Natural killer cell treated with Interleukin-12 subunit alpha and Interleukin-12 subunit beta and Interleukin-15 and Interleukin-18, amount 100 ng/mL, for 72 hours (primary cell): ENCODE measurements at regions not wholly inside any gene's neighbourhood (a gene's known extent, or its start where the extent isn't known, plus 50 kb on each side); places are given as distances from the start of the nearest gene placed in this dataset.

ENCODE experiments used
- ATAC-seq, 2 donors: fragments of 150-1000 bp; cut with Tn5 transposase in 1 of 2; sonication (Bioruptor Pico), chemical (Tn5 transposase) in 1 of 2; 2 replicates each; pipeline ENCODE4 v1.10.0; 2021
- DNase-seq: peaks from one replicate; pipeline ENCODE4 v3.0.0; 2022; ENCODE audit warnings: low spot score
- H3K27ac Mint-ChIP-seq, 2 donors: 1 replicate in 1 of 2; 2 replicates in 1 of 2; pipeline ENCODE4 v1.8.0; 2022; ENCODE audit warnings: mixed read lengths in 2 of 2, mild to moderate bottlenecking in 1 of 2, moderate library complexity in 1 of 2
- H3K27me3 Mint-ChIP-seq, 2 donors: 1 replicate in 1 of 2; 2 replicates in 1 of 2; pipeline ENCODE4 v1.8.0; 2022; ENCODE audit warnings: mixed read lengths in 2 of 2
- H3K36me3 Mint-ChIP-seq: one replicate; pipeline ENCODE4 v1.8.0; 2022; ENCODE audit warnings: mixed read lengths
- H3K4me1 Mint-ChIP-seq, 2 donors: 1 replicate in 1 of 2; 2 replicates in 1 of 2; pipeline ENCODE4 v1.8.0; 2022; ENCODE audit warnings: low read depth in 2 of 2, mixed read lengths in 2 of 2, mild to moderate bottlenecking in 1 of 2
- H3K4me3 Mint-ChIP-seq: one replicate; pipeline ENCODE4 v1.8.0; 2022; ENCODE audit warnings: mixed read lengths
- H3K9me3 Mint-ChIP-seq: 2 replicates; pipeline ENCODE4 v1.8.0; 2022; ENCODE audit warnings: mixed read lengths

GRCh38 chr4:111678908-111679307 is 466.3 kb upstream of the FAM241A start:
- H3K4me3 Mint-ChIP-seq: no peak overlapping the region
- H3K9me3 Mint-ChIP-seq: peaks cover 4% of the 10 kb centered on the region
- ATAC-seq (no peak), DNase-seq (no peak)
- no peaks in the 10 kb centered on the region for H3K4me1 Mint-ChIP-seq
- no peaks in the 10 kb centered on the region for H3K27me3 Mint-ChIP-seq
- no peaks in the 10 kb centered on the region for H3K36me3 Mint-ChIP-seq
- H3K27ac Mint-ChIP-seq: no peak overlapping the region

- H3K9me3 Mint-ChIP-seq: peaks cover 9% of the 10 kb centered on the region
- no peak for ATAC-seq
- no peaks in the 10 kb centered on the region for H3K27me3 Mint-ChIP-seq
- no peak overlapping the region for H3K4me3 Mint-ChIP-seq
- no peaks in the 10 kb centered on the region for H3K4me1 Mint-ChIP-seq
- no peak overlapping the region for H3K27ac Mint-ChIP-seq
- no peak for DNase-seq
- H3K36me3 Mint-ChIP-seq: no peaks in the 10 kb centered on the region
These were observed 464.0 kb upstream of the FAM241A start for GRCh38 chr4:111681270-111681669.

GRCh38 chr4:111681751-111682150 is 463.5 kb upstream of the FAM241A start:
- Mint-ChIP-seq H3K36me3 (no peaks in the 10 kb centered on the region), H3K27me3 (no peaks in the 10 kb centered on the region), H3K27ac (no peak overlapping the region), H3K4me3 (no peak overlapping the region), H3K9me3 (peaks cover 9% of the 10 kb centered on the region), H3K4me1 (no peaks in the 10 kb centered on the region)
- DNase-seq: no peak
- ATAC-seq: no peak

GRCh38 chr4:111685205-111685604 is 460.0 kb upstream of the FAM241A start:
- ATAC-seq (no peak), DNase-seq (no peak)
- Mint-ChIP-seq H3K36me3 (no peaks in the 10 kb centered on the region), H3K4me1 (no peaks in the 10 kb centered on the region), H3K4me3 (no peak overlapping the region), H3K27ac (no peak overlapping the region), H3K9me3 (peaks cover 7% of the 10 kb centered on the region), H3K27me3 (no peaks in the 10 kb centered on the region)

- ATAC-seq (no peak), DNase-seq (no peak)
- no peaks in the 10 kb centered on the region for H3K36me3 Mint-ChIP-seq
- no peak overlapping the region for H3K4me3 Mint-ChIP-seq
- H3K4me1 Mint-ChIP-seq: no peaks in the 10 kb centered on the region
- no peaks in the 10 kb centered on the region for H3K27me3 Mint-ChIP-seq
- H3K27ac Mint-ChIP-seq: no peak overlapping the region
- peaks cover 9% of the 10 kb centered on the region for H3K9me3 Mint-ChIP-seq
These were observed 456.0 kb upstream of the FAM241A start for GRCh38 chr4:111689214-111689613.

GRCh38 chr4:111689731-111690130 is 455.5 kb upstream of the FAM241A start:
- H3K9me3 Mint-ChIP-seq: peaks cover 7% of the 10 kb centered on the region
- no peaks in the 10 kb centered on the region for H3K4me1 Mint-ChIP-seq
- no peak for DNase-seq
- no peak overlapping the region for H3K27ac Mint-ChIP-seq
- H3K36me3 Mint-ChIP-seq: no peaks in the 10 kb centered on the region
- H3K27me3 Mint-ChIP-seq: no peaks in the 10 kb centered on the region
- no peak overlapping the region for H3K4me3 Mint-ChIP-seq
- ATAC-seq: no peak

GRCh38 chr4:111693758-111694157 is 451.5 kb upstream of the FAM241A start:
- ATAC-seq: no peak
- Mint-ChIP-seq H3K9me3 (peaks cover 7% of the 10 kb centered on the region), H3K36me3 (no peaks in the 10 kb centered on the region), H3K27ac (no peak overlapping the region), H3K4me1 (no peaks in the 10 kb centered on the region), H3K27me3 (no peaks in the 10 kb centered on the region), H3K4me3 (no peak overlapping the region)
- DNase-seq: no peak

GRCh38 chr4:111695677-111696076 is 449.6 kb upstream of the FAM241A start:
- DNase-seq (no peak), ATAC-seq (no peak)
- Mint-ChIP-seq H3K4me1 (no peaks in the 10 kb centered on the region), H3K9me3 (peaks cover 7% of the 10 kb centered on the region), H3K27ac (no peak overlapping the region), H3K36me3 (no peaks in the 10 kb centered on the region), H3K4me3 (no peak overlapping the region), H3K27me3 (no peaks in the 10 kb centered on the region)

GRCh38 chr4:111696505-111696904 is 448.7 kb upstream of the FAM241A start:
- ATAC-seq (no peak), DNase-seq (no peak)
- Mint-ChIP-seq H3K36me3 (no peaks in the 10 kb centered on the region), H3K27ac (no peak overlapping the region), H3K27me3 (no peaks in the 10 kb centered on the region), H3K4me1 (no peaks in the 10 kb centered on the region), H3K4me3 (no peak overlapping the region), H3K9me3 (peaks cover 4% of the 10 kb centered on the region)

GRCh38 chr4:111697176-111697942 is 447.9 kb upstream of the FAM241A start:
- Mint-ChIP-seq H3K27ac (no peak overlapping the region), H3K36me3 (no peaks in the 10 kb centered on the region), H3K27me3 (no peaks in the 10 kb centered on the region), H3K9me3 (no peaks in the 10 kb centered on the region), H3K4me3 (no peak overlapping the region), H3K4me1 (no peaks in the 10 kb centered on the region)
- no peak for ATAC-seq
- DNase-seq: no peak

- no peak overlapping the region for H3K27ac Mint-ChIP-seq
- H3K4me1 Mint-ChIP-seq: no peaks in the 10 kb centered on the region
- no peaks in the 10 kb centered on the region for H3K27me3 Mint-ChIP-seq
- H3K36me3 Mint-ChIP-seq: no peaks in the 10 kb centered on the region
- H3K9me3 Mint-ChIP-seq: no peaks in the 10 kb centered on the region
- ATAC-seq (no peak), DNase-seq (no peak)
- no peak overlapping the region for H3K4me3 Mint-ChIP-seq
These were observed 446.9 kb upstream of the FAM241A start for GRCh38 chr4:111698361-111698760.

- Mint-ChIP-seq H3K4me1 (no peaks in the 10 kb centered on the region), H3K4me3 (no peak overlapping the region), H3K9me3 (no peaks in the 10 kb centered on the region), H3K36me3 (no peaks in the 10 kb centered on the region), H3K27ac (no peak overlapping the region), H3K27me3 (no peaks in the 10 kb centered on the region)
- no peak for ATAC-seq
- DNase-seq: no peak
These were observed 446.1 kb upstream of the FAM241A start for GRCh38 chr4:111699165-111699564.

- Mint-ChIP-seq H3K36me3 (no peaks in the 10 kb centered on the region), H3K27me3 (no peaks in the 10 kb centered on the region), H3K27ac (no peak overlapping the region), H3K9me3 (no peaks in the 10 kb centered on the region), H3K4me1 (no peaks in the 10 kb centered on the region), H3K4me3 (no peak overlapping the region)
- DNase-seq (no peak), ATAC-seq (no peak)
These were observed 444.2 kb upstream of the FAM241A start for GRCh38 chr4:111701102-111701501.

- DNase-seq (no peak), ATAC-seq (no peak)
- no peaks in the 10 kb centered on the region for H3K9me3 Mint-ChIP-seq
- no peak overlapping the region for H3K27ac Mint-ChIP-seq
- no peaks in the 10 kb centered on the region for H3K27me3 Mint-ChIP-seq
- H3K36me3 Mint-ChIP-seq: no peaks in the 10 kb centered on the region
- H3K4me3 Mint-ChIP-seq: no peak overlapping the region
- no peaks in the 10 kb centered on the region for H3K4me1 Mint-ChIP-seq
These were observed 437.8 kb upstream of the FAM241A start for GRCh38 chr4:111707491-111707890.

GRCh38 chr4:111712093-111712677 is 433.1 kb upstream of the FAM241A start:
- H3K4me3 Mint-ChIP-seq: no peak overlapping the region
- no peaks in the 10 kb centered on the region for H3K36me3 Mint-ChIP-seq
- no peaks in the 10 kb centered on the region for H3K27me3 Mint-ChIP-seq
- ATAC-seq (no peak), DNase-seq (no peak)
- H3K4me1 Mint-ChIP-seq: no peaks in the 10 kb centered on the region
- H3K9me3 Mint-ChIP-seq: no peaks in the 10 kb centered on the region
- no peak overlapping the region for H3K27ac Mint-ChIP-seq
